Urinary bladder (tissue), 3 donors: ENCODE measurements at regions not wholly inside any gene's neighbourhood (a gene's known extent, or its start where the extent isn't known, plus 50 kb on each side); places are given as distances from the start of the nearest gene placed in this dataset.

ENCODE experiments used
- DNase-seq: peaks from one replicate; pipeline ENCODE4 v3.0.0-alpha.2; 2015; ENCODE audit errors: extremely low spot score
- H3K27ac ChIP-seq: one replicate; pipeline ENCODE4 v1.5.1; 2013; ENCODE audit warnings: low read depth, mild to moderate bottlenecking, moderate library complexity
- H3K36me3 ChIP-seq: one replicate; pipeline ENCODE4 v1.6.1; 2013; ENCODE audit warnings: mild to moderate bottlenecking, moderate library complexity; ENCODE audit not compliant: insufficient read depth
- H3K4me1 ChIP-seq: one replicate; pipeline ENCODE4 v1.6.1; 2013; ENCODE audit warnings: mild to moderate bottlenecking, moderate library complexity; ENCODE audit not compliant: insufficient read depth
- H3K4me3 ChIP-seq: one replicate; pipeline ENCODE4 v1.5.1; 2013; ENCODE audit warnings: low read depth, low read length
- WGBS: extraction: QIAGEN DNeasy Blood & Tissue Kit; methylation state at CpG from one replicate; pipeline ENCODE4 v1.1.7; 2013; 5-methylcytosine and 5-hydroxymethylcytosine counted together
- donor health status: healthy with polysubstance abuse.
- donor health status: healthy.

GRCh38 chr11:26243426-26243825, 88.5 kb upstream of the ANO3 start:
- Histone ChIP-seq H3K27ac (no peak overlapping the region), H3K4me3 (no peak overlapping the region), H3K36me3 (no peaks in the 10 kb centered on the region), H3K4me1 (no peaks in the 10 kb centered on the region)
- no peak for DNase-seq

- Histone ChIP-seq H3K36me3 (no peaks in the 10 kb centered on the region), H3K4me1 (no peaks in the 10 kb centered on the region), H3K4me3 (no peak overlapping the region), H3K27ac (no peak overlapping the region)
- DNase-seq = no peak
- WGBS = 28% methylated on average over 2 of the region's 2 CpGs
Observed at GRCh38 chr11:26244207-26244606, 87.7 kb upstream of the ANO3 start.

- no peaks in the 10 kb centered on the region for H3K4me1 ChIP-seq
Observed at GRCh38 chr11:26245046-26245445, 86.9 kb upstream of the ANO3 start.

GRCh38 chr11:26247340-26247739, 84.6 kb upstream of the ANO3 start:
- Histone ChIP-seq H3K4me3 (no peak overlapping the region), H3K27ac (no peak overlapping the region), H3K4me1 (no peaks in the 10 kb centered on the region), H3K36me3 (no peaks in the 10 kb centered on the region)
- no peak for DNase-seq

More at GRCh38 chr11:26245046-26245445, 86.9 kb upstream of the ANO3 start:
- H3K36me3 ChIP-seq = no peaks in the 10 kb centered on the region
- H3K27ac ChIP-seq = no peak overlapping the region
- no peak overlapping the region for H3K4me3 ChIP-seq
- WGBS = 96% methylated on average over 1 of the region's 1 CpG
- DNase-seq = no peak

GRCh38 chr11:26248661-26249060, 83.3 kb upstream of the ANO3 start:
- no peak overlapping the region for H3K4me3 ChIP-seq
- WGBS = 95% methylated on average over 8 of the region's 8 CpGs
- no peaks in the 10 kb centered on the region for H3K36me3 ChIP-seq
- DNase-seq = no peak
- no peak overlapping the region for H3K27ac ChIP-seq
- no peaks in the 10 kb centered on the region for H3K4me1 ChIP-seq

- H3K36me3 ChIP-seq = no peaks in the 10 kb centered on the region
- 65% methylated on average over 1 of the region's 1 CpG for WGBS
- no peaks in the 10 kb centered on the region for H3K4me1 ChIP-seq
- H3K4me3 ChIP-seq = no peak overlapping the region
- no peak for DNase-seq
- no peak overlapping the region for H3K27ac ChIP-seq
Observed at GRCh38 chr11:26254378-26254777, 77.6 kb upstream of the ANO3 start.

GRCh38 chr11:26263769-26264168, 68.2 kb upstream of the ANO3 start:
- no peaks in the 10 kb centered on the region for H3K4me1 ChIP-seq
- no peak overlapping the region for H3K27ac ChIP-seq
- DNase-seq = no peak
- H3K36me3 ChIP-seq = no peaks in the 10 kb centered on the region
- no peak overlapping the region for H3K4me3 ChIP-seq

GRCh38 chr11:26264266-26264665, 67.7 kb upstream of the ANO3 start:
- Histone ChIP-seq H3K4me3 (no peak overlapping the region), H3K4me1 (no peaks in the 10 kb centered on the region), H3K27ac (no peak overlapping the region), H3K36me3 (no peaks in the 10 kb centered on the region)
- no peak for DNase-seq

GRCh38 chr11:26268980-26269660, 62.8 kb upstream of the ANO3 start:
- H3K27ac ChIP-seq = no peak overlapping the region
- no peaks in the 10 kb centered on the region for H3K4me1 ChIP-seq
- 91% methylated on average over 7 of the region's 7 CpGs for WGBS
- no peak for DNase-seq
- H3K4me3 ChIP-seq = no peak overlapping the region
- no peaks in the 10 kb centered on the region for H3K36me3 ChIP-seq

GRCh38 chr11:26271666-26272065, 60.3 kb upstream of the ANO3 start:
- H3K4me1 ChIP-seq = no peaks in the 10 kb centered on the region
- no peaks in the 10 kb centered on the region for H3K36me3 ChIP-seq
- WGBS = 64% methylated on average over 2 of the region's 2 CpGs
- no peak overlapping the region for H3K4me3 ChIP-seq
- no peak overlapping the region for H3K27ac ChIP-seq
- DNase-seq = no peak

- Histone ChIP-seq H3K36me3 (no peaks in the 10 kb centered on the region), H3K4me3 (no peak overlapping the region), H3K4me1 (no peaks in the 10 kb centered on the region), H3K27ac (no peak overlapping the region)
- no peak for DNase-seq
- WGBS = 14% methylated on average over 4 of the region's 4 CpGs
Observed at GRCh38 chr11:26276798-26277424, 55.0 kb upstream of the ANO3 start.

- DNase-seq = no peak
- Histone ChIP-seq H3K4me3 (no peak overlapping the region), H3K27ac (no peak overlapping the region), H3K4me1 (no peaks in the 10 kb centered on the region), H3K36me3 (no peaks in the 10 kb centered on the region)
- WGBS = 39% methylated on average over 1 of the region's 1 CpG
Observed at GRCh38 chr11:26278354-26278753, 53.6 kb upstream of the ANO3 start.
